ENCODE measurements at regions not wholly inside any gene's neighbourhood (a gene's known extent, or its start where the extent isn't known, plus 50 kb on each side); places are given as distances from the start of the nearest gene placed in this dataset.

- DNase-seq (ENCODE audit: low read depth in 4 of 4, low spot score in 3 of 4): no peak
Observed at GRCh38 chr2:138428710-138429440, 72.7 kb upstream of the SPOPL start.

- no peak for DNase-seq (ENCODE audit: low read depth in 4 of 4, low spot score in 3 of 4)
Observed at GRCh38 chr2:138430181-138430580, 71.4 kb upstream of the SPOPL start.

GRCh38 chr2:138432971-138433370, 68.6 kb upstream of the SPOPL start:
- DNase-seq (ENCODE audit: low read depth in 4 of 4, low spot score in 3 of 4): no peak

- no peak for DNase-seq (ENCODE audit: low read depth in 4 of 4, low spot score in 3 of 4)
Observed at GRCh38 chr2:138433995-138434951, 67.3 kb upstream of the SPOPL start.

GRCh38 chr2:138435701-138436100, 65.9 kb upstream of the SPOPL start:
- DNase-seq (ENCODE audit: low read depth in 4 of 4, low spot score in 3 of 4): no peak

GRCh38 chr2:138439733-138440132, 61.8 kb upstream of the SPOPL start:
- no peak for DNase-seq (ENCODE audit: low read depth in 4 of 4, low spot score in 3 of 4)

- no peak for DNase-seq (ENCODE audit: low read depth in 4 of 4, low spot score in 3 of 4)
Observed at GRCh38 chr2:138440759-138441158, 60.8 kb upstream of the SPOPL start.

- no peak for DNase-seq (ENCODE audit: low read depth in 4 of 4, low spot score in 3 of 4)
Observed at GRCh38 chr2:138441916-138442315, 59.7 kb upstream of the SPOPL start.

- no peak for DNase-seq (ENCODE audit: low read depth in 4 of 4, low spot score in 3 of 4)
Observed at GRCh38 chr2:138444411-138444810, 57.2 kb upstream of the SPOPL start.

GRCh38 chr2:138445227-138445626, 56.3 kb upstream of the SPOPL start:
- no peak for DNase-seq (ENCODE audit: low read depth in 4 of 4, low spot score in 3 of 4)

GRCh38 chr2:138446043-138446442, 55.5 kb upstream of the SPOPL start:
- no peak for DNase-seq (ENCODE audit: low read depth in 4 of 4, low spot score in 3 of 4)

GRCh38 chr2:138447889-138448570, 53.5 kb upstream of the SPOPL start:
- DNase-seq (ENCODE audit: low read depth in 4 of 4, low spot score in 3 of 4): no peak
